Right renal pelvis (tissue), 4 donors: ENCODE measurements at regions not wholly inside any gene's neighbourhood (a gene's known extent, or its start where the extent isn't known, plus 50 kb on each side); places are given as distances from the start of the nearest gene placed in this dataset.

Experiments
- DNase-seq, 4 donors: peaks; one replicate each; pipeline ENCODE4 v3.0.0-alpha.2; 2013; ENCODE audit warnings: low read depth in 4 of 4, low spot score in 3 of 4, missing footprints in 1 of 4

- DNase-seq, result no peak
These were observed 82.3 kb upstream of the EDNRA start for GRCh38 chr4:147398556-147398955.

GRCh38 chr4:147400721-147401120, 80.2 kb upstream of the EDNRA start:
- DNase-seq, result no peak

- no peak for DNase-seq
These were observed 79.7 kb upstream of the EDNRA start for GRCh38 chr4:147401221-147401620.

GRCh38 chr4:147407261-147408045, 73.4 kb upstream of the EDNRA start:
- no peak for DNase-seq

GRCh38 chr4:147408189-147408588, 72.7 kb upstream of the EDNRA start:
- DNase-seq, result no peak

GRCh38 chr4:147409350-147409749, 71.5 kb upstream of the EDNRA start:
- DNase-seq, result no peak

- no peak for DNase-seq
These were observed 62.7 kb upstream of the EDNRA start for GRCh38 chr4:147418226-147418625.

- no peak for DNase-seq
These were observed 59.4 kb upstream of the EDNRA start for GRCh38 chr4:147421456-147421855.

GRCh38 chr4:147423229-147423628, 57.7 kb upstream of the EDNRA start:
- no peak for DNase-seq

GRCh38 chr4:147425019-147425418, 55.9 kb upstream of the EDNRA start:
- DNase-seq, result no peak

GRCh38 chr4:147428583-147428982, 52.3 kb upstream of the EDNRA start:
- no peak for DNase-seq

GRCh38 chr4:147430111-147430510, 50.8 kb upstream of the EDNRA start:
- DNase-seq, result no peak
